Ecto neural progenitor cell (in vitro differentiated cells): ENCODE measurements at regions not wholly inside any gene's neighbourhood (a gene's known extent, or its start where the extent isn't known, plus 50 kb on each side); places are given as distances from the start of the nearest gene placed in this dataset.
A peak's percentile ranks its signal among the peaks of the same experiment; 100 is the strongest.

Source experiments
- DNase-seq: peaks from one replicate; pipeline ENCODE4 v3.0.0-alpha.2; 2018; ENCODE audit warnings: low spot score

GRCh38 chr15:62697636-62698035, 344.9 kb upstream of the TPM1 start:
- DNase-seq = no peak

GRCh38 chr15:62698646-62699045, 343.9 kb upstream of the TPM1 start:
- no peak for DNase-seq

GRCh38 chr15:62706317-62706716, 336.2 kb upstream of the TPM1 start:
- no peak for DNase-seq

- DNase-seq = no peak
Observed at GRCh38 chr15:62708470-62708869, 334.1 kb upstream of the TPM1 start.

- DNase-seq = no peak
Observed at GRCh38 chr15:62709261-62709660, 333.3 kb upstream of the TPM1 start.

GRCh38 chr15:62711691-62712454, 330.7 kb upstream of the TPM1 start:
- no peak for DNase-seq

GRCh38 chr15:62712455-62712839, 330.1 kb upstream of the TPM1 start:
- DNase-seq = no peak

- DNase-seq = no peak
Observed at GRCh38 chr15:62715946-62716345, 326.6 kb upstream of the TPM1 start.

- no peak for DNase-seq
Observed at GRCh38 chr15:62717496-62717895, 325.1 kb upstream of the TPM1 start.

GRCh38 chr15:62719316-62719715, 323.2 kb upstream of the TPM1 start:
- no peak for DNase-seq

GRCh38 chr15:62722237-62722636, 320.3 kb upstream of the TPM1 start:
- no peak for DNase-seq

- DNase-seq = no peak
Observed at GRCh38 chr15:62726461-62726860, 316.1 kb upstream of the TPM1 start.

- no peak for DNase-seq
Observed at GRCh38 chr15:62727501-62727900, 315.0 kb upstream of the TPM1 start.

GRCh38 chr15:62730825-62731224, 311.7 kb upstream of the TPM1 start:
- no peak for DNase-seq

- DNase-seq = no peak
Observed at GRCh38 chr15:62732078-62732477, 310.5 kb upstream of the TPM1 start.

- no peak for DNase-seq
Observed at GRCh38 chr15:62734706-62735105, 307.8 kb upstream of the TPM1 start.

GRCh38 chr15:62736756-62737155, 305.8 kb upstream of the TPM1 start:
- no peak for DNase-seq

- no peak for DNase-seq
Observed at GRCh38 chr15:62737551-62737950, 305.0 kb upstream of the TPM1 start.

- DNase-seq = no peak
Observed at GRCh38 chr15:62739082-62739481, 303.5 kb upstream of the TPM1 start.

GRCh38 chr15:62739507-62739906, 303.0 kb upstream of the TPM1 start:
- DNase-seq = no peak

- no peak for DNase-seq
Observed at GRCh38 chr15:62740141-62741004, 302.2 kb upstream of the TPM1 start.

GRCh38 chr15:62741106-62741505, 301.4 kb upstream of the TPM1 start:
- DNase-seq = no peak

GRCh38 chr15:62742409-62743171, 300.0 kb upstream of the TPM1 start:
- peak; percentile 65 for DNase-seq
